Mammary epithelial cell (primary cell): ENCODE measurements at regions not wholly inside any gene's neighbourhood (a gene's known extent, or its start where the extent isn't known, plus 50 kb on each side); places are given as distances from the start of the nearest gene placed in this dataset.

Source experiments
- CTCF ChIP-seq, 2 donors: IDR thresholded peaks in 1 of 2; conservative IDR thresholded peaks in 1 of 2; 2 replicates each; pipeline ENCODE4 v1.5.1; 2011 to 2012; ENCODE audit warnings: inconsistent platforms in 2 of 2, low read length in 2 of 2, mild to moderate bottlenecking in 2 of 2, control low read depth in 1 of 2, low read depth in 1 of 2; ENCODE audit not compliant: insufficient read depth in 1 of 2; ENCODE audit errors: extremely low read depth in 1 of 2
- EZH2 ChIP-seq: IDR thresholded peaks from 2 replicates; pipeline ENCODE4 v1.6.1; 2012; ENCODE audit warnings: low read length, inconsistent platforms, borderline replicate concordance

GRCh38 chr18:60485201-60485600 lies 112.6 kb upstream of the MC4R start:
- TF ChIP-seq CTCF (conservative IDR thresholded peaks at IDR 0.05 in 1 of 2, IDR thresholded peaks at IDR 0.05 in 1 of 2; ENCODE audit: extremely low read depth in 1 of 2, insufficient read depth in 1 of 2, low read depth in 1 of 2, low read length in 2 of 2) (no peak), EZH2 (no peak)
